Fibroblast of mammary gland (primary cell): ENCODE measurements at regions not wholly inside any gene's neighbourhood (a gene's known extent, or its start where the extent isn't known, plus 50 kb on each side); places are given as distances from the start of the nearest gene placed in this dataset.
A peak's percentile ranks its signal among the peaks of the same experiment; 100 is the strongest.

Experiments
- DNase-seq: peaks from one replicate; pipeline ENCODE4 v3.0.0-alpha.2; 2010; ENCODE audit warnings: low read depth
- H3K4me3 ChIP-seq: 2 replicates; pipeline ENCODE4 v1.5.1; 2011; ENCODE audit warnings: low read depth, mild to moderate bottlenecking, low read length, moderate library complexity; ENCODE audit not compliant: control insufficient read depth
- TF ChIP-seq, protein P1 (sequence below): conservative IDR thresholded peaks from 2 replicates; pipeline ENCODE4 v1.5.1; 2011; ENCODE audit warnings: low read depth, low read length, inconsistent platforms; ENCODE audit not compliant: control insufficient read depth, insufficient read depth

- peak; percentile 74 for DNase-seq
- TF ChIP-seq, protein P1, sequence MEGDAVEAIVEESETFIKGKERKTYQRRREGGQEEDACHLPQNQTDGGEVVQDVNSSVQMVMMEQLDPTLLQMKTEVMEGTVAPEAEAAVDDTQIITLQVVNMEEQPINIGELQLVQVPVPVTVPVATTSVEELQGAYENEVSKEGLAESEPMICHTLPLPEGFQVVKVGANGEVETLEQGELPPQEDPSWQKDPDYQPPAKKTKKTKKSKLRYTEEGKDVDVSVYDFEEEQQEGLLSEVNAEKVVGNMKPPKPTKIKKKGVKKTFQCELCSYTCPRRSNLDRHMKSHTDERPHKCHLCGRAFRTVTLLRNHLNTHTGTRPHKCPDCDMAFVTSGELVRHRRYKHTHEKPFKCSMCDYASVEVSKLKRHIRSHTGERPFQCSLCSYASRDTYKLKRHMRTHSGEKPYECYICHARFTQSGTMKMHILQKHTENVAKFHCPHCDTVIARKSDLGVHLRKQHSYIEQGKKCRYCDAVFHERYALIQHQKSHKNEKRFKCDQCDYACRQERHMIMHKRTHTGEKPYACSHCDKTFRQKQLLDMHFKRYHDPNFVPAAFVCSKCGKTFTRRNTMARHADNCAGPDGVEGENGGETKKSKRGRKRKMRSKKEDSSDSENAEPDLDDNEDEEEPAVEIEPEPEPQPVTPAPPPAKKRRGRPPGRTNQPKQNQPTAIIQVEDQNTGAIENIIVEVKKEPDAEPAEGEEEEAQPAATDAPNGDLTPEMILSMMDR, result peak; percentile 82
- H3K4me3 ChIP-seq, result no peak overlapping the region
Observed at GRCh38 chr5:38666668-38667498, 110.4 kb upstream of the LIFR start.

DNA sequence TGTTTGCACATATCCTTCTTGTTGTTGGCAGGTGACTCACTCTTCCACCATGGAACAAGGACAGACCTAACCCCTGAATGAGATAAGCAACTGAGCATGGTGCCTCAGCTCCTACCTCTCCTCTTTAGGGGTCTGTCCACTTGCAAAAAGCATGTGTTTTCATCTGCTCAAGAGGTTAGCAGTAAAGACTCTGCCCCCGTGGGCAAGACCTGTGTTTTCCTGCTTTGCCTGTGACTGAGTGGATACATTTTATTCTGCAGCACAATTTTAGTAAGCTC, 111.0 kb upstream of the LIFR start:
- peak; percentile 6 for DNase-seq
- H3K4me3 ChIP-seq, result no peak overlapping the region
- TF ChIP-seq, protein P1, result no peak

- H3K4me3 ChIP-seq, result no peak overlapping the region
- no peak for DNase-seq
- TF ChIP-seq, protein P1, result no peak
Observed at GRCh38 chr5:38669361-38669880, 113.0 kb upstream of the LIFR start.

- TF ChIP-seq, protein P1, result no peak
- H3K4me3 ChIP-seq, result no peak overlapping the region
- DNase-seq, result no peak
Observed at GRCh38 chr5:38670066-38670465, 113.6 kb upstream of the LIFR start.

DNA sequence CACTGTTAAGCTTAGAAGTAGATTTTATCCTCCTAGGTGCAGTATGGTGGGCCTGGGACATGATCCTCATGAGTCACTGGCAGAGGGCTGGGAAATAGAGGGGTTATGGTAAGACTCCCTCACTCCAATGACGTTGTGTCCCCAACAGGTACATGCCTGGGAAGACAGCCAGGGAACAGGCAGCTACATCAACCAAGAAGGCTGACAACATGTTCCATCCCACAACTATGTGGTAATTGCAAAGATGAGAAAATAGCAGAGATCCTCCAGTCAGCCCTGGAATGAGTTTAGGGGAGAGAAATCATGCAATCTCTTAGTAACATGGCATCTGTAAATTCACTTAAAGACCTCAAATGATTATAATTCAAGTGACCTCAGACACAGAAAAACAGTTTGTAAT, 114.4 kb upstream of the LIFR start:
- TF ChIP-seq, protein P1, result no peak
- peak; percentile 73 for DNase-seq
- H3K4me3 ChIP-seq, result no peak overlapping the region

- TF ChIP-seq, protein P1, result no peak
- peak; percentile 73 for DNase-seq
- H3K4me3 ChIP-seq, result no peak overlapping the region
Observed at GRCh38 chr5:38672059-38672788, 115.8 kb upstream of the LIFR start.
